GM21576 (cell line): ENCODE measurements at regions not wholly inside any gene's neighbourhood (a gene's known extent, or its start where the extent isn't known, plus 50 kb on each side); places are given as distances from the start of the nearest gene placed in this dataset.

Experiments used
- ATAC-seq: cut with Tn5 transposase; IDR thresholded peaks from one replicate; pipeline ENCODE4 v1.9.1; 2021; ENCODE audit warnings: mild to moderate bottlenecking, moderate library complexity; ENCODE audit not compliant: unreplicated experiment

DNA sequence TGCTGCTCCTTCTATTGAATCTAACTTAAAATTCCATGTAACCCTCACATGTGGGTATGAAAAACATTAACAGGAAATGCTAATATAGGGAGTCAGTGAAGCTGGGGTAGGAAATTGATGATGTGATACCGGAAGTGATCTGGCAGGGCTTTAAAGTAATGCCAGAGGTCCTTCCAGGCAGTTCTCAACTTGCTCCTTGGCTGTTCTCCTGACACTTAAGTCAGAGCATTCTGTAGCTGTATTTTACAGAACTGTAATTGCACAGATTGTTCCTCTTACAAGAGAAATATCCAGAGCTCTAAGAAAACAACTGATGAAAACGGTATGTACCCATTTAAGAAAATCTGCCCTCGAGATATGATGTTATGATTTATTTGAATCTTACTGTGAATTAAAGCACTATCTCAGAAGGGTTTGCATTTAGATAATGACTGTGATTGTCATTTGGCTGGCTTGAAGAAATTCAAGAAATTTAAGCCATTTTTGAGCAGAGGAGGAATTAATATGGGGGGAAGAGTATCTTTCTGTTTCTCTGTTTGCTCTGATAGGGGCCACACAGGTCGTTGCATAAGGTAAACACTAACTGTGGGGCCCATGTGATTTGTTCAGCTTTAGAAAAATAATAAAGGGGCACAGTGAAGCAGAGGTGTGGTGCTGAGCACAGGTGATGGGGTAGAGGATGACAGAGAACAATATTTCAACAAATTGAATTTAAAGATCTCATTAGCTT, 88.4 kb downstream of the BBS10 start:
- ATAC-seq, result no peak

GRCh38 chr12:76259106-76259505, 89.1 kb downstream of the BBS10 start:
- no peak for ATAC-seq

- ATAC-seq, result no peak
These were observed 91.3 kb downstream of the BBS10 start for GRCh38 chr12:76256904-76257303.

DNA sequence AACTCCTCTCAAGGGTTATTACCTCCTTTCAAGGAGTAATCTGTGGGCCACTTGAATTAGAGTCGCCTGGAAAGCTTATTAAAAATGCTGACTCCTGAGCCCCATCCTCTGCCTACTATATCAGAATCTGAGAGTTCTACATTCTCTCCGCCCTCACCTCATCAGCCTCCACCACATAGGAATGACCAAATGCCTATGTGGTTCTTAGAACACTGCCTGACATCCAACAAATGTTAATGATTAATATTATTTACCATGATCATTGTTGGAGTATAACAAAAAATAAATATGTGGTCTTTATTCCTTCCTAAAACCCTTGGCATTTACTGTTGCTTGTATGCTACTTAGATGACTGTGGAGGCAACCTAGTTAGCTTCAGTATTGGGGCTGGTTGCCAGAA, 91.9 kb downstream of the BBS10 start:
- ATAC-seq, result no peak

DNA sequence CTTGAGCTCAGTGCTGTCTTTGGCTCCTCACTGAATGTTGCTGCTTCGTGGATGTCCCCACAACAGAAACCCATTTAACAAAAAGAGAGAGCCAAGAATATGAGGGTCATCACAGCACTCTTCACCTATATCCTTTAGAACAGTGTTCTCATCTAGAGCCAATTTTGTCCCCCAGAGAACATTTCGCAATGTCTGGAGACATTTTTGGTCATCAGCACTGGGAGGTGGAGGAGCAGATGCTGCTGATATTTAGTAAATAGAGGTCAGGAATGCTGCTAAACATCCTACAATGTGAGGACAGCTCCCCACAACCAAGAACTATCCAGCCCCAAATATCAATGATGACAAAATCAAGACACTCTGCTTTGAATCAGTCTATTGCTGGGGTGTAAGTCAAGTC, 92.5 kb downstream of the BBS10 start:
- no peak for ATAC-seq

DNA sequence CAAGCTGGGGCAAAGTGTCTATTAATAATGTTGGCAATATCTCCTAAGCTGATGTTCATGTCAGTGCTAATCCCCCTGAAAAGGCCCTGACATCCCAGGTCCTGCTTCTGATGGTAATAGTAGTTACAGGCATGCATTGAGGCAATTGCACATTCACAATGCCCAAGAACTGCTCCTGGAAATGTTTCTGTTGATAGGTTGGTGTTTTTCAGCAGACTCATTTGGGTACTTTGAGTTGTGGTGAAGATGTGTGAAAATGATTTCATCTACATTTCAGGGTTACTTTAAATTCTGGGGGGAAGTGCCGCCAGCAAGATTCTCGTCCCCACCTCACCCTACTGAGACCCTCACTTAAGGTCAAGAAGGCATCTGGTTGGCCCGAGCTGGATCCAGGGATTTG, 92.9 kb downstream of the BBS10 start:
- ATAC-seq, result no peak

GRCh38 chr12:76252031-76252430, 96.2 kb downstream of the BBS10 start:
- no peak for ATAC-seq

GRCh38 chr12:76250256-76250655, 98.0 kb downstream of the BBS10 start:
- ATAC-seq, result no peak

GRCh38 chr12:76249501-76249900, 98.7 kb downstream of the BBS10 start:
- no peak for ATAC-seq

DNA sequence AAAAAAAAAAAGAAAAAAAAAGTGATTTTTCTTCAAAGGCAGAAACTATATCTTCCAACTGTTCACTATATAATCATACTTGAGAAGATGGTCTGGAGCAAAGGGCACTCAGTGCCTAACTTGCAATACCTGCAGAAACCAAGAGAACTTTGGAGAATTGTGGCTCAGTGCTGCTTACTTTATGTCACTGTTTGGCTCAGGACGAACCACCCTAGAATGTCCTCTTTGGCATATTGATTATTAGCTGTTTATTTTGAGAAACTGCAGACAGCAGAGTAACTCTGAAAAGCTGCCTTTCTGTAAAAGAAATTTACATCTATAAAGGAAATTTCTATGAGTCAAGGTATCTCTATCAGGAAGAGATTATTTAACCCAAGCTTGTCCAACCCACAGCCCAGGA, 100.2 kb downstream of the BBS10 start:
- no peak for ATAC-seq

- no peak for ATAC-seq
These were observed 101.1 kb downstream of the BBS10 start for GRCh38 chr12:76247026-76247646.

DNA sequence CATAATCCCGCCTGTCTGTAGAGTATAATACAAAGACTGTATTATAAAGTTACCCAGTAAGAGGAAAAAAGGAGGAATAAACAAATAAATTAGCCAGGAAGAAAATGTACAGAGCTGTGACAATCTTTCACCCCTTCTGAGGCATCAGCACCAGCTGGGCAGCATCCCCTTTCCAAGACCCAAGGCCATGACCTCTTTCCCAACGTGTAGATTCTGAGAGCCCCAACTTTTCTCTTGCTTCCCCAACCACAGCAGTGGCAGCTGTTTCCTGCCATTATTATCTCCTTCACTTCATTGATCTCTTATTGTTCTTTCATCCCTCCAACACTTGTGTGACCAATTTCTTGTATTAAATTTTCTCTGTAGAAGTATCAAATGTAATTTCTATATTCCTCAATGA, 101.6 kb downstream of the BBS10 start:
- ATAC-seq, result no peak

GRCh38 chr12:76244300-76244699, 103.9 kb downstream of the BBS10 start:
- ATAC-seq, result no peak

- no peak for ATAC-seq
These were observed 105.2 kb downstream of the BBS10 start for GRCh38 chr12:76242813-76243550.

- ATAC-seq, result no peak
These were observed 106.8 kb downstream of the BBS10 start for GRCh38 chr12:76241371-76241770.

- ATAC-seq, result no peak
These were observed 107.9 kb downstream of the BBS10 start for GRCh38 chr12:76240281-76240680.

DNA sequence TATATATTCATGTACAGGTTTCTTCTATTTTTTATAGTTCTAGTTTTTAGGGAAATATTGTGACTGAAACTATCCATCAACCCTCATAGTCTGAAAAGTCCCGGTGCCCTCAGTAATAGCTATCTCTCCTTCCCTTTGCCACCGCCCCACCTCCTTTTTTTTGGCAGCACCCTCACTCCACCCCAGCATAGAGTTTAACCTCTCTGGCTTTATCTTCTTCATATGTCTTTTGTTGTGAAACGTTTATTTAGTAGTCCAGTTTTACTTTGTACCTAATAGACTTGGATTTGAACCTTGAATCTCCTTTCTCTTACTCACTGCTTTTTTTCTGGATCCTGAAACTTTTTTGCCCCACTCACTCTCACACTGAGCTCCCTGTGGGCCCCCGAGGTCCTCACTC, 109.5 kb downstream of the BBS10 start:
- no peak for ATAC-seq

GRCh38 chr12:76237086-76237701, 111.0 kb downstream of the BBS10 start:
- ATAC-seq, result no peak

- no peak for ATAC-seq
These were observed 111.6 kb downstream of the BBS10 start for GRCh38 chr12:76236640-76237039.

DNA sequence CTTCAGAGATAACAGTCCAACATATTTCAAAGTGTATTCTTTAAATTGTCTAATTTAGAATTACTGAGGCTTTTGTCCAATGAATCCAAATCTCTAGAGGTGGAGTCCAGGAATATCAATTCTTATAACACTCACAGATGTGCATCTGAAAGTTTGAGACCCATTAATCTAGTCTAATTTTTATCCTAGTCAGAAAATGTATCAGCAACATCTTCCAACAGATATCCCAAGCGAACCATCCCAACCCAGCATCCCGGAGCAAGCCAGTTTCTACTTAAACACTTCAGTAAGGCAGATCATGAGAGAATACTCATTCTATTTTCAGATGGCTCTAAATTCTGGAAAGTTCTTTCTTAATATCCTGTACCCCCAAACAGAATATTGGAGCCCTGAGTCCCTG, 113.5 kb downstream of the BBS10 start:
- no peak for ATAC-seq

DNA sequence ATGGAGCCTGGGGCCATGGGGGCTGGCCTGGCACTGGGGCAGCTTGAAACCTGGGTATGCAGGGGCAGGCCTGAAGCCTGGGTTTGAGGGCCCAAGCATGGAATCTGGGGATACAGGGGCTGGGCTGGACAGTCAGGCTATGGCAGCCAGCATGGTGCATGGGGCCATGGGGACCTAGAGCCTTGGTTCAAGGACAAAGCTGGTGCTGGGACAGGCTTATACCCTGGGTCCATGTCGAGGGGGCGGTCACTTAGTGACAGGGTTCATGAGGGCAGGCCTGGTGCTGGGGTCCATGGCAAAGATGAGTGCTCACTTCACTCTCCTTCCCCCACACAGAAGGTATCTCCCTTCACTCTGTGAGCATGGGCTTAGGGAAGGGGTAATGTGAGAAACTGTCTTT, 116.2 kb downstream of the BBS10 start:
- no peak for ATAC-seq

- ATAC-seq, result no peak
These were observed 121.3 kb downstream of the BBS10 start for GRCh38 chr12:76226956-76227355.
